IMR-90 (cell line): ENCODE measurements at regions not wholly inside any gene's neighbourhood (a gene's known extent, or its start where the extent isn't known, plus 50 kb on each side); places are given as distances from the start of the nearest gene placed in this dataset.

ENCODE experiments used
- ATAC-seq: fragments of 200-7000 bp; cut with Tn5 transposase; 2 replicates; pipeline ENCODE4 v1.9.1; 2020; ENCODE audit warnings: low read depth, mild to moderate bottlenecking, moderate library complexity
- BruUV-seq: library from RNA; stranded (reverse); fragments of 400-500 nt; replicated peaks from 2 replicates; lab custom pipeline; 2021; lab: Mats Ljungman, UMichigan
- CTCF ChIA-PET: fragments of 300-600 bp; formaldehyde crosslinking; extraction: SDS; loops from one replicate; lab custom pipeline; 2021; ENCODE audit warnings: antibody characterized with exemption; lab: Yijun Ruan, JAX
- POLR2A ChIA-PET: fragments of 300-600 bp; sonication (Branson Sonifier 250); formaldehyde crosslinking; loops from one replicate; lab custom pipeline; 2022; ENCODE audit warnings: antibody characterized with exemption; ENCODE audit not compliant: unreplicated experiment; lab: Charles Lee
- DNase-seq: peaks from one replicate; pipeline ENCODE4 v3.0.0; 2013
- H2AFZ ChIP-seq: replicated peaks from 2 replicates; pipeline ENCODE3; 2013; ENCODE audit warnings: low read length, mild to moderate bottlenecking; ENCODE audit not compliant: poor library complexity
- H2AK5ac ChIP-seq: 2 replicates; pipeline ENCODE4 v1.6.1; 2013; ENCODE audit warnings: low read depth, low read length, inconsistent platforms
- H2AK9ac ChIP-seq: replicated peaks from 2 replicates; pipeline ENCODE3; 2013; ENCODE audit warnings: mild to moderate bottlenecking, low read depth, low read length, moderate library complexity; ENCODE audit not compliant: poor library complexity
- H2BK120ac ChIP-seq: 2 replicates; pipeline ENCODE4 v1.6.1; 2013; ENCODE audit warnings: low read depth, low read length, inconsistent platforms
- H2BK15ac ChIP-seq: 3 replicates; pipeline ENCODE4 v1.6.1; 2013; ENCODE audit warnings: low read depth, low read length, inconsistent platforms
- H2BK20ac ChIP-seq: 2 replicates; pipeline ENCODE4 v1.6.1; 2013; ENCODE audit warnings: low read depth, mild to moderate bottlenecking, inconsistent platforms, low read length, moderate library complexity
- H2BK5ac ChIP-seq: 2 replicates; pipeline ENCODE4 v1.6.1; 2013; ENCODE audit warnings: mild to moderate bottlenecking, low read depth, low read length, inconsistent platforms; ENCODE audit not compliant: poor library complexity, severe bottlenecking
- H3K14ac ChIP-seq: replicated peaks from 2 replicates; pipeline ENCODE4 v1.6.1; 2013; ENCODE audit warnings: low read depth, low read length, inconsistent platforms
- H3K18ac ChIP-seq: 2 replicates; pipeline ENCODE4 v1.6.1; 2013; ENCODE audit warnings: low read depth, low read length, control low read depth
- H3K23ac ChIP-seq: 2 replicates; pipeline ENCODE4 v1.6.1; 2013; ENCODE audit warnings: low read depth, low read length, inconsistent platforms
- H3K27ac ChIP-seq: 2 replicates; pipeline ENCODE4 v1.5.1; 2013; ENCODE audit warnings: mild to moderate bottlenecking, control low read depth, low read length; ENCODE audit not compliant: insufficient read depth
- H3K27me3 ChIP-seq: 2 replicates; pipeline ENCODE4 v1.6.1; 2013; ENCODE audit warnings: low read length; ENCODE audit not compliant: control insufficient read depth, insufficient read depth
- H3K36me3 ChIP-seq: 2 replicates; pipeline ENCODE4 v1.6.1; 2013; ENCODE audit warnings: low read length, mixed read lengths; ENCODE audit not compliant: control insufficient read depth, insufficient read depth
- H3K4ac ChIP-seq: 2 replicates; pipeline ENCODE4 v1.6.1; 2013; ENCODE audit warnings: low read depth, low read length, inconsistent platforms
- H3K4me1 ChIP-seq: 2 replicates; pipeline ENCODE4 v1.6.1; 2013; ENCODE audit warnings: low read length, mixed read lengths; ENCODE audit not compliant: control insufficient read depth, insufficient read depth
- H3K4me2 ChIP-seq: 2 replicates; pipeline ENCODE4 v1.6.1; 2013; ENCODE audit warnings: low read depth, mild to moderate bottlenecking, control low read depth, low read length, moderate library complexity
- H3K4me3 ChIP-seq: 2 replicates; pipeline ENCODE4 v1.5.1; 2013; ENCODE audit warnings: low read depth, mild to moderate bottlenecking, control low read depth, low read length, moderate library complexity; ENCODE audit not compliant: insufficient read depth
- H3K56ac ChIP-seq: 2 replicates; pipeline ENCODE4 v1.6.1; 2013; ENCODE audit warnings: low read length, inconsistent platforms; ENCODE audit not compliant: insufficient read depth; ENCODE audit errors: extremely low read depth
- H3K79me1 ChIP-seq, 2 experiments: 2 replicates each; pipeline ENCODE4 v1.6.1; 2013; ENCODE audit warnings: low read length in 2 of 2, inconsistent platforms in 1 of 2, low read depth in 1 of 2
- H3K9ac ChIP-seq: 2 replicates; pipeline ENCODE4 v1.6.1; 2013; ENCODE audit warnings: low read depth, low read length, control low read depth
- H3K9me1 ChIP-seq: 2 replicates; pipeline ENCODE4 v1.6.1; 2013; ENCODE audit warnings: low read length, inconsistent platforms; ENCODE audit not compliant: insufficient read depth
- H3K9me3 ChIP-seq: 2 replicates; pipeline ENCODE4 v1.6.1; 2013; ENCODE audit warnings: low read length; ENCODE audit not compliant: control insufficient read depth, insufficient read depth
- H4K20me1 ChIP-seq: 2 replicates; pipeline ENCODE4 v1.6.1; 2013; ENCODE audit warnings: low read length, inconsistent platforms; ENCODE audit not compliant: insufficient read depth
- H4K5ac ChIP-seq: 2 replicates; pipeline ENCODE4 v1.6.1; 2013; ENCODE audit warnings: mild to moderate bottlenecking, low read depth, low read length, control low read depth
- H4K8ac ChIP-seq, 2 experiments: 2 replicates each; pipeline ENCODE4 v1.6.1; 2013; ENCODE audit warnings: low read depth in 2 of 2, low read length in 2 of 2, control low read depth in 1 of 2, inconsistent platforms in 1 of 2
- H4K91ac ChIP-seq: 2 replicates; pipeline ENCODE4 v1.6.1; 2013; ENCODE audit warnings: low read depth, low read length, inconsistent platforms; ENCODE audit not compliant: insufficient read depth
- CEBPB ChIP-seq: IDR thresholded peaks from 2 replicates; pipeline ENCODE4 v1.6.1; 2012; ENCODE audit warnings: low read depth, low read length, improper control_type of control experiment
- MAFK ChIP-seq: IDR thresholded peaks from 2 replicates; pipeline ENCODE4 v1.6.1; 2012; ENCODE audit warnings: low read depth, low read length, improper control_type of control experiment
- POLR2A ChIP-seq: IDR thresholded peaks from 2 replicates; pipeline ENCODE4 v1.6.1; 2012; ENCODE audit warnings: mild to moderate bottlenecking, low read depth, low read length
- USF2 ChIP-seq: fragments of 150-350 bp; IDR thresholded peaks from 2 replicates; pipeline ENCODE4 v1.6.1; 2017; ENCODE audit warnings: mild to moderate bottlenecking, antibody characterized with exemption, low read length, low read depth
- WGBS, 2 experiments: methylation state at CpG; one replicate each; pipeline versions ENCODE4 v1.1.5 to v1.1.7; 2013; ENCODE audit warnings: missing lambda C conversion rate in 2 of 2; ENCODE audit not compliant: insufficient read length in 1 of 2; ENCODE audit errors: extremely low coverage in 2 of 2; 5-methylcytosine and 5-hydroxymethylcytosine counted together
- dilution Hi-C: fragments of 300-500 bp; cut with HindIII; formaldehyde crosslinking; loops from one replicate; pipeline ENCODE4 v1.14.3; 2018; ENCODE audit warnings: low sequenced_read_pairs; ENCODE audit not compliant: unreplicated experiment
- in situ Hi-C: fragments of 300-500 bp; cut with MboI; formaldehyde crosslinking; loops from 3 replicates; pipeline ENCODE4 v1.14.3; 2019; ENCODE audit warnings: low sequenced_read_pairs, inconsistent platforms, mixed read lengths
- intact Hi-C: fragments of 100-400 bp; cut with micrococcal nuclease; formaldehyde crosslinking; loops from 2 replicates; pipeline ENCODE4 v1.10.0; 2022

- Histone ChIP-seq H3K36me3 (no peaks in the 10 kb centered on the region), H3K9ac (no peak overlapping the region), H3K4me2 (no peak overlapping the region), H2AK5ac (no peak overlapping the region), H2AFZ (no peak overlapping the region), H2BK15ac (no peak overlapping the region), H2AK9ac (no peak overlapping the region), H4K5ac (no peak overlapping the region), H3K9me3 (no peaks in the 10 kb centered on the region), H3K23ac (no peak overlapping the region), H4K91ac (no peak overlapping the region), H3K27me3 (no peaks in the 10 kb centered on the region), H2BK120ac (no peak overlapping the region), H2BK20ac (no peak overlapping the region), H3K4ac (no peak overlapping the region), H3K18ac (no peak overlapping the region), H2BK5ac (no peak overlapping the region), H3K27ac (no peak overlapping the region), H3K14ac (no peak overlapping the region), H3K79me1 (no peaks in the 10 kb centered on the region), H3K4me3 (no peak overlapping the region), H4K8ac (no peak overlapping the region), H3K4me1 (no peaks in the 10 kb centered on the region), H4K20me1 (no peaks in the 10 kb centered on the region), H3K56ac (no peak overlapping the region), H3K9me1 (no peaks in the 10 kb centered on the region)
- intact Hi-C loops (no loop called here), in situ Hi-C loops (no loop called here), dilution Hi-C loops (no loop called here)
- ATAC-seq (no peak), DNase-seq (no peak)
- TF ChIP-seq MAFK (no peak), USF2 (no peak), POLR2A (no peak), CEBPB (no peak)
- no TSS peak for BruUV-seq
- no CpG with 5 or more reads among the region's 1 CpG for WGBS, 2 experiments
- CTCF ChIA-PET = no interaction called here
- POLR2A ChIA-PET = no interaction called here
Measured at GRCh38 chr11:114982141-114982540, 303.8 kb downstream of the NXPE2 start.
